ENCODE measurements at regions not wholly inside any gene's neighbourhood (a gene's known extent, or its start where the extent isn't known, plus 50 kb on each side); places are given as distances from the start of the nearest gene placed in this dataset.

DNA sequence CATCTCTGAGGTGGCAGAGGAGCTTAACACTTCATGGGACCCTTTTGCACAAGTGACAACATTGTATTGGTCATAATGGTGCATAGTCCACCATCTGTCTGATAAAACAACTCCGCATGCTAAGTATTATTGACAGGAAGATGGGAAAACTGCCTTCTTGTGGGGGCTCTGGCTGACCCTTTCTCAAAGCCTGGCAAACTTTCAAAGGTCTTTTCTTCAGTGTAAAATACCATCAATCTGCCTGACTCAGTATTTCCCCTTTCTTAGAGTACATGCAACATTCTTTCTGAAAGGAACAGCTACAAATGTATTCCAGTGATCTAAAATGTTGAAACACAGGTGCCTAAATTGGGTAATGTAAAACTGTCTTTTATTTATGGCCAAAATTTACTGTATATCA is 89.1 kb downstream of the NAA11 start:
- no peak for DNase-seq (ENCODE audit: insufficient read length, low spot score)
- FAIRE-seq = no peak
- TF ChIP-seq, protein P1, sequence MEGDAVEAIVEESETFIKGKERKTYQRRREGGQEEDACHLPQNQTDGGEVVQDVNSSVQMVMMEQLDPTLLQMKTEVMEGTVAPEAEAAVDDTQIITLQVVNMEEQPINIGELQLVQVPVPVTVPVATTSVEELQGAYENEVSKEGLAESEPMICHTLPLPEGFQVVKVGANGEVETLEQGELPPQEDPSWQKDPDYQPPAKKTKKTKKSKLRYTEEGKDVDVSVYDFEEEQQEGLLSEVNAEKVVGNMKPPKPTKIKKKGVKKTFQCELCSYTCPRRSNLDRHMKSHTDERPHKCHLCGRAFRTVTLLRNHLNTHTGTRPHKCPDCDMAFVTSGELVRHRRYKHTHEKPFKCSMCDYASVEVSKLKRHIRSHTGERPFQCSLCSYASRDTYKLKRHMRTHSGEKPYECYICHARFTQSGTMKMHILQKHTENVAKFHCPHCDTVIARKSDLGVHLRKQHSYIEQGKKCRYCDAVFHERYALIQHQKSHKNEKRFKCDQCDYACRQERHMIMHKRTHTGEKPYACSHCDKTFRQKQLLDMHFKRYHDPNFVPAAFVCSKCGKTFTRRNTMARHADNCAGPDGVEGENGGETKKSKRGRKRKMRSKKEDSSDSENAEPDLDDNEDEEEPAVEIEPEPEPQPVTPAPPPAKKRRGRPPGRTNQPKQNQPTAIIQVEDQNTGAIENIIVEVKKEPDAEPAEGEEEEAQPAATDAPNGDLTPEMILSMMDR (IDR thresholded peaks at IDR 0.05; ENCODE audit: insufficient read depth, missing control alignments) = no peak

DNA sequence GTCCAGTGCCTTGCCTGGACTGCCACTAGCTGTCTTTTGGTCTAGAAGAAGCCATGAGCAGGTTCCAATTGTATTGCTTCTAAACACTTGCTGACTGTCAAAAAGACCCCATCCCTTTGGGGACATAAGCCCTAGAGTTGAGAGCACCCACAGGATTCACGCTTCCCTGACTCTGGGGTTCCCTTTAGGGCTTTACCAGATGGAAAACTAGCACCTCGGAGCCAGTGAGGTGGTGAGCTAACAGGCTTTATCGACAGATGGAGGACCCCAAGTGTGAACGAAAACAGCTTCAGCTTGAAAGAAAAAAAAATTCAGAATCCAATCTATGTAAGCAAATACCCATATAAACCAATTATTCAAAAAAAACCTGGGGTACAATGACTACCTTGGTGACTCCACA is 90.8 kb downstream of the NAA11 start:
- FAIRE-seq = no peak
- TF ChIP-seq, protein P1 (IDR thresholded peaks at IDR 0.05; ENCODE audit: insufficient read depth, missing control alignments) = no peak
- DNase-seq (ENCODE audit: insufficient read length, low spot score) = no peak

- DNase-seq (ENCODE audit: insufficient read length, low spot score) = no peak
- TF ChIP-seq, protein P1 (IDR thresholded peaks at IDR 0.05; ENCODE audit: insufficient read depth, missing control alignments) = no peak
- FAIRE-seq = no peak
These were observed 92.0 kb downstream of the NAA11 start for GRCh38 chr4:79233820-79234219.

DNA sequence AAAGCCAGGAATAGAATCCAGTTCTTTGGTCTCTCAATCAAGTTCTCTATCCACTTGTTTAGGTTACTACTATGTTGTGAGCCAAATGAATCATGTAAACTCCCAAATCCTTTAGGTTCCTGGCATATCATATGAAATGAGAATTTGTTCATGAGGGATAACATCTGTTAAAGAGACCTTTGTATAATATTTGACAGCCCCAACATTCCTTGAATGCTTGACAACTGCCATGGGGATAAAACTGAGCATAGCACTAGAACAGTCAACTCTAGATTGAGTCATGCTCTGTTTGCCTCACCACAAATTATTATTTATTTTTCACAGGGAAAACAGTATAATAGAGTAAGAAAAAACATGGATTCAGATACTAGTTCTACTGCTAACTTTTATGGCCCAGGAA is 93.3 kb downstream of the NAA11 start:
- TF ChIP-seq, protein P1 (IDR thresholded peaks at IDR 0.05; ENCODE audit: insufficient read depth, missing control alignments) = no peak
- no peak for DNase-seq (ENCODE audit: insufficient read length, low spot score)
- no peak for FAIRE-seq

- no peak for FAIRE-seq
- TF ChIP-seq, protein P1 (IDR thresholded peaks at IDR 0.05; ENCODE audit: insufficient read depth, missing control alignments) = no peak
- no peak for DNase-seq (ENCODE audit: insufficient read length, low spot score)
These were observed 98.0 kb downstream of the NAA11 start for GRCh38 chr4:79227860-79228259.

DNA sequence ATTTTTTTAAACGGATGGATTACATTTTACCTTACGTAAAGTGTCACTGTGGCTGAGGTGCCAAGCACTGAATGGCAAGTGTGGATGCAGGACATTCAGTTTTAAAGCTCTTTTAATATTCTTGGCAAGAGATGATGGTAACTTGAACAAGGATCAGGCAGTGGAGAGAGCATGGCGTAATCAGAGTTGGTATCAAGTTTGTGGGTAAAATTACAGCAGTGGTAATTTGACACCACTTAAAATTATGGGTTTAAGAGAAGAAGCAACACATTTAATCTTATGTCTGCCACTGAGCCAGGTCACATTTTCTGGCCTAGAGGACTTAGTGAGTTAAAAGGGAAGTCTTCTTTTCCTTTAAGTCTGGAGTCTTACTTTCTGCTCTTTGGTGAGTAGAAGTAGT is 100.5 kb downstream of the NAA11 start:
- TF ChIP-seq, protein P1 (IDR thresholded peaks at IDR 0.05; ENCODE audit: insufficient read depth, missing control alignments) = no peak
- DNase-seq (ENCODE audit: insufficient read length, low spot score) (no peak), FAIRE-seq (no peak)

DNA sequence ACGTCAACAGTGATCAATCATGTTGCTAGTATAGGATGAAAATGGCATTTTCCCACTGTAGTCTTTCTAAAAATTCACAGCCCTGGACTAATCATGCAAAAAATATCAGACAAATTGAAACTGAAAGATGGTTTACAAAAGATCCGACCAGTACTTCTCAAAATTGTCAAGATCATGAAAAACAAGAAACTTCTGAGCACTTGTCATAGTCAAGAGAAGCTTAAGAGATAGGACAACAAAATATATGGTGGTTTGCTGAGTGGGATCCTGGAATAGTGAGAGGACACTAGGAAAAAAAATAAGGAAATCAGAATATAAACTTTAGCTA is 101.1 kb downstream of the NAA11 start:
- TF ChIP-seq, protein P1 (IDR thresholded peaks at IDR 0.05; ENCODE audit: insufficient read depth, missing control alignments) = no peak
- DNase-seq (ENCODE audit: insufficient read length, low spot score) (no peak), FAIRE-seq (no peak)

Measured in D721Med (cell line).